ENCODE measurements at regions not wholly inside any gene's neighbourhood (a gene's known extent, or its start where the extent isn't known, plus 50 kb on each side); places are given as distances from the start of the nearest gene placed in this dataset.

DNA sequence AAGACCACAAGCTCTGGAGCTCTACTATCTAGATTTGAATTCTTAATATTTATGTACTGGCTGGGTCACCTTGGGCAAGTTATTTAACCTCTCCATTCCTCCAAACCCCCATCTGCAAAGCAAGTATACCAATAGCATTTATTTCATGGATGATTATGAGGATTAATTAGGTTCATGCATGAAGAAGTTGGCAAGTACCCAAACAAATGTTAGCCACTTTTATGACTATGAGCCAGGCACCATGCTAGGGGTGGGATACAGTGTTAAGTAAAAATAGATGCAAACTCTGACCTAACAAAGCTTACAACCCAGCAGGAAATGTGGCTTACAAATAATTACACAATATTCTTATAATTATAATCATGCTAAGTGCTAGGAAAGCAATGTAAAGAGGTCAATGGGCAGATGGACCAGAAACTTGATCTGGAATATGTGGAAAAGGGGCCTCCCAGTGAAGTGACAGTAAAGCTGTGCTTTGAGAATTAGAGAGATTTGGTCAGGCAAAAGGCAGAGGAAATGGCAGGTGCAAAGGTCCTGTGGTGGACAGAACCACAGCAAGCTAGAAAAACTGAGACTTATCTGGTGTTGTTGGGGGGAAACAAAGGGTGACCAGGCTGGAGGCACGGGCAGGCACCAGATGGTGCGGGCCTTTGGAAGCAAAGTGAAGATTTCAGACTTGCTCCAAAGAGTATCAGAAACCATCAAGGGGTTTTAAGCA is 525.2 kb upstream of the TRPC7 start (continued):
- TF ChIP-seq ZNF462 (CRISPR knock-in tag; IDR thresholded peaks at IDR 0.05) (no peak), ZNF331 (CRISPR knock-in tag; IDR thresholded peaks at IDR 0.05; ENCODE audit: low read depth) (no peak), REST (IDR thresholded peaks at IDR 0.05; ENCODE audit: unreplicated experiment) (no peak), NANOG (IDR thresholded peaks at IDR 0.05; ENCODE audit: borderline replicate concordance) (no peak), EZH2 (IDR thresholded peaks at IDR 0.05; ENCODE audit: low read depth, unreplicated experiment) (no peak), STAT1 (IDR thresholded peaks at IDR 0.05; ENCODE audit: unreplicated experiment) (no peak), CREB1 (CRISPR knock-in tag; IDR thresholded peaks at IDR 0.05; ENCODE audit: low read depth) (no peak)
- TF ChIP-seq, protein P1, sequence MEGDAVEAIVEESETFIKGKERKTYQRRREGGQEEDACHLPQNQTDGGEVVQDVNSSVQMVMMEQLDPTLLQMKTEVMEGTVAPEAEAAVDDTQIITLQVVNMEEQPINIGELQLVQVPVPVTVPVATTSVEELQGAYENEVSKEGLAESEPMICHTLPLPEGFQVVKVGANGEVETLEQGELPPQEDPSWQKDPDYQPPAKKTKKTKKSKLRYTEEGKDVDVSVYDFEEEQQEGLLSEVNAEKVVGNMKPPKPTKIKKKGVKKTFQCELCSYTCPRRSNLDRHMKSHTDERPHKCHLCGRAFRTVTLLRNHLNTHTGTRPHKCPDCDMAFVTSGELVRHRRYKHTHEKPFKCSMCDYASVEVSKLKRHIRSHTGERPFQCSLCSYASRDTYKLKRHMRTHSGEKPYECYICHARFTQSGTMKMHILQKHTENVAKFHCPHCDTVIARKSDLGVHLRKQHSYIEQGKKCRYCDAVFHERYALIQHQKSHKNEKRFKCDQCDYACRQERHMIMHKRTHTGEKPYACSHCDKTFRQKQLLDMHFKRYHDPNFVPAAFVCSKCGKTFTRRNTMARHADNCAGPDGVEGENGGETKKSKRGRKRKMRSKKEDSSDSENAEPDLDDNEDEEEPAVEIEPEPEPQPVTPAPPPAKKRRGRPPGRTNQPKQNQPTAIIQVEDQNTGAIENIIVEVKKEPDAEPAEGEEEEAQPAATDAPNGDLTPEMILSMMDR (conservative IDR thresholded peaks at IDR 0.05; ENCODE audit: low read depth in 2 of 2): no peak
- TF ChIP-seq, protein P2, sequence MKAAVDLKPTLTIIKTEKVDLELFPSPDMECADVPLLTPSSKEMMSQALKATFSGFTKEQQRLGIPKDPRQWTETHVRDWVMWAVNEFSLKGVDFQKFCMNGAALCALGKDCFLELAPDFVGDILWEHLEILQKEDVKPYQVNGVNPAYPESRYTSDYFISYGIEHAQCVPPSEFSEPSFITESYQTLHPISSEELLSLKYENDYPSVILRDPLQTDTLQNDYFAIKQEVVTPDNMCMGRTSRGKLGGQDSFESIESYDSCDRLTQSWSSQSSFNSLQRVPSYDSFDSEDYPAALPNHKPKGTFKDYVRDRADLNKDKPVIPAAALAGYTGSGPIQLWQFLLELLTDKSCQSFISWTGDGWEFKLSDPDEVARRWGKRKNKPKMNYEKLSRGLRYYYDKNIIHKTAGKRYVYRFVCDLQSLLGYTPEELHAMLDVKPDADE (IDR thresholded peaks at IDR 0.05): no peak

All from GM23338 (cell line).